ENCODE measurements at regions not wholly inside any gene's neighbourhood (a gene's known extent, or its start where the extent isn't known, plus 50 kb on each side); places are given as distances from the start of the nearest gene placed in this dataset.

DNA sequence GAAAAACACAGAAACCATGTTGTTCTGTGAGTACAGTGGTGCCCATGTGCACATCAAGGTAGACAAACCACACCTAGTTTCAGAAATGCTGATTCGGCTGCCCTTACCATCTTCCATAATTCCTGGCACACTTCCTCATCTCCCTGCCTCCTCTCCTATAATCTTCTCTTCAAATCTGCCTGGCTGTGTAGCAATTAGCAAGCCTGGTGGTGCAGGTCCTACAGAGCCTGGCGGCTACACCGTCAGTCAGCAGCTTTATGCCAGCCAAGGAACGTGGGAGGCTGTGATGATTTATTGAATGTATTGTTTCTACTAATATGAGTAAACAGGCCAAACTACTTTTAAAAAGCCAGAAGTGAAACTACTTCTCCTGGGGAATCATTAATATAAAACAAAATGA, 106.8 kb downstream of the SEMA6D start:
- no peak for DNase-seq (ENCODE audit: low read depth)
- TF ChIP-seq, protein P1, sequence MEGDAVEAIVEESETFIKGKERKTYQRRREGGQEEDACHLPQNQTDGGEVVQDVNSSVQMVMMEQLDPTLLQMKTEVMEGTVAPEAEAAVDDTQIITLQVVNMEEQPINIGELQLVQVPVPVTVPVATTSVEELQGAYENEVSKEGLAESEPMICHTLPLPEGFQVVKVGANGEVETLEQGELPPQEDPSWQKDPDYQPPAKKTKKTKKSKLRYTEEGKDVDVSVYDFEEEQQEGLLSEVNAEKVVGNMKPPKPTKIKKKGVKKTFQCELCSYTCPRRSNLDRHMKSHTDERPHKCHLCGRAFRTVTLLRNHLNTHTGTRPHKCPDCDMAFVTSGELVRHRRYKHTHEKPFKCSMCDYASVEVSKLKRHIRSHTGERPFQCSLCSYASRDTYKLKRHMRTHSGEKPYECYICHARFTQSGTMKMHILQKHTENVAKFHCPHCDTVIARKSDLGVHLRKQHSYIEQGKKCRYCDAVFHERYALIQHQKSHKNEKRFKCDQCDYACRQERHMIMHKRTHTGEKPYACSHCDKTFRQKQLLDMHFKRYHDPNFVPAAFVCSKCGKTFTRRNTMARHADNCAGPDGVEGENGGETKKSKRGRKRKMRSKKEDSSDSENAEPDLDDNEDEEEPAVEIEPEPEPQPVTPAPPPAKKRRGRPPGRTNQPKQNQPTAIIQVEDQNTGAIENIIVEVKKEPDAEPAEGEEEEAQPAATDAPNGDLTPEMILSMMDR (IDR thresholded peaks at IDR 0.05; ENCODE audit: control insufficient read depth, extremely low read depth, insufficient read depth): no peak
- no peak overlapping the region for H3K4me3 ChIP-seq (ENCODE audit: low read depth, low read length)

DNA sequence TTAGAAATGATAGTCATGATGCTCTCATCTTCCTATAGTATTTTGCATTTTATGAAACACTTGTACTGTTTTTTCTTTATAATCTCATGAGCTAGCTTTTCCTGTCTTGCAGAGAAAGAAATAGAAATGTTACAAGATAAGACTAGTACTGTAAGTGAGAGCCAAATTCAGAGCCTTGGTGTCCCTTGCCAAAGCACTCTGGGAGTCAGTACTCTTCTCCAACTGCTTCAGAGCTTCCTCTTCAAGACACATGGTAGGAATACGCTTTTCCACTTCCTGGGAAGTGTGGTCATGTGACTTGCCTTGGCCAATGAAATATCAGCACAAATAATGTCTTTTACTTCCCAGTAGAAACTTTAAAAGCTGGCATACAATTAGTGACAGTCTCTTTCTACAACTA, 112.4 kb downstream of the SEMA6D start:
- no peak for DNase-seq (ENCODE audit: low read depth)
- TF ChIP-seq, protein P1 (IDR thresholded peaks at IDR 0.05; ENCODE audit: control insufficient read depth, extremely low read depth, insufficient read depth): no peak
- no peak overlapping the region for H3K4me3 ChIP-seq (ENCODE audit: low read depth, low read length)

DNA sequence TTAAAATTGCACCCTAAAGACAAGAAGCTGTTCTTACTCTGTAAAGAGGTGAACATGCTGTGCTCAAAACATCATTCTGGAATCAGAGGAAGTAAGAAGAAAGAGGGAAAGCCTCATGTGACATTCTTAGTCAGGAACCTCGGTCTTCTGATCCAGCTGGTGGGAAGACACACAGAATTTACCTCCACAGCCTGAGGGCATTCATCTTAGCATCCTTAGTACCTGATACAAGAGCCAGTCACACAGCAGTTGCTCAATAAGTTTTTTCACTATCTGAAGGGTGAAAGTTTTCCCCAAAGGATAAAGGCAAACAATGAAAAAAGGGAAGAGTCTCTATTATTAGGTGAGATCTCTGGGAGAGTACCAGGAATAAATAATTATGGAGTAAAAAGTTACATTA, 116.8 kb downstream of the SEMA6D start:
- no peak overlapping the region for H3K4me3 ChIP-seq (ENCODE audit: low read depth, low read length)
- no peak for DNase-seq (ENCODE audit: low read depth)
- TF ChIP-seq, protein P1 (IDR thresholded peaks at IDR 0.05; ENCODE audit: control insufficient read depth, extremely low read depth, insufficient read depth): no peak

GRCh38 chr15:47839233-47839825, 122.0 kb downstream of the SEMA6D start:
- DNase-seq (ENCODE audit: low read depth): no peak
- no peak overlapping the region for H3K4me3 ChIP-seq (ENCODE audit: low read depth, low read length)
- TF ChIP-seq, protein P1 (IDR thresholded peaks at IDR 0.05; ENCODE audit: control insufficient read depth, extremely low read depth, insufficient read depth): no peak

DNA sequence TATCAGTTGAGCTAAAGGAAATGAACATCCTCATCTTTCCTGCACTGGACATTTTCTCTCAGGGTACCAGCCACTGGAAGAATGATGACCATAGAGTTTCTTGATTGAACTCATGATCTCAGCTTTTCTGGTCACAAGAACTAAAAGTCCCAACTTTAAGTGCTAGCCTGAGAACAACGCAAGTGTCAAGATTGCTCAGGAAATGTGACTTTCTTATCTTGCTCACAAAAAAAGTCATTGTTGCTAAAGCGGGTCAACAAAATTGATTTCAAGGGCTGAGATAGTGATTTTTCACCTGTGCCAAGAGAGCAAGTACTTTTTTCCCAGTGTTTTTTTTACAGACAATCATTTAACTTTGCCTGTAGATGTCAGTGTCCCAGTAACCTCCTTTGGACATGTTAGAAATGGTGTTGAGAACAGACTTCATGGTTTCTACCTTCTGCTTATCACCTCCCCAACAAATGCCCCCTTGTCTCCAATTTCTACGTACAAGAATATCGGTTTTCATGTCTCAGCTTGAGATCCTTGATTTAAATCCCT, 125.9 kb downstream of the SEMA6D start:
- no peak overlapping the region for H3K4me3 ChIP-seq (ENCODE audit: low read depth, low read length)
- no peak for DNase-seq (ENCODE audit: low read depth)
- TF ChIP-seq, protein P1 (IDR thresholded peaks at IDR 0.05; ENCODE audit: control insufficient read depth, extremely low read depth, insufficient read depth): no peak

DNA sequence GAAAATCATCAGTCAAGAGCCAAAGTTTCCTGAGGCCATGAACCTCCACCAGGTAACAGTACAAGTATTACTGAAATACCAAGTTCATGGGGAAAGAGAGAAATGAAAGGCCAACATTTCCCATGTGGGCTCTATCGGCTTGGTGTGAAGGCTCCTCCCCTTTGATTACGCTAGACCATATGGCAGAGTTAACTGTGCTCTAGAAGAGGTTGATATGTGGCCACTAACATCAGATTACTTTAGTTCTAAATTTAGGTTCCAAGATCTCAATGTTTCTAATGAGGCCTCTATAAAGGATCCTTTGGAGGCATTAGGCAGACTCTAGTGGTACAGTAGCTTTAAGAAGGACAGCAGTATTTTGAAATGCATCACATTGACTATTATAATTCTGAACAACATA, 127.1 kb downstream of the SEMA6D start:
- TF ChIP-seq, protein P1 (IDR thresholded peaks at IDR 0.05; ENCODE audit: control insufficient read depth, extremely low read depth, insufficient read depth): no peak
- no peak for DNase-seq (ENCODE audit: low read depth)
- H3K4me3 ChIP-seq (ENCODE audit: low read depth, low read length): no peak overlapping the region
